Body of pancreas (tissue), 4 donors: ENCODE measurements at regions not wholly inside any gene's neighbourhood (a gene's known extent, or its start where the extent isn't known, plus 50 kb on each side); places are given as distances from the start of the nearest gene placed in this dataset.
A peak's percentile ranks its signal among the peaks of the same experiment; 100 is the strongest.

Source experiments
- ATAC-seq: fragments of 150-250 bp; one replicate; pipeline ENCODE4 v1.9.1; 2016
- DNase-seq, 4 donors: peaks; one replicate each; pipeline ENCODE4 v3.0.0-alpha.2; 2019
- H3K27ac ChIP-seq, 4 donors: fragments of 200-600 bp; sonication (generic); 1 replicate in 3 of 4; 2 replicates in 1 of 4; pipeline versions ENCODE4 v1.5.1 to v1.6.1; 2016 to 2019; ENCODE audit warnings: mild to moderate bottlenecking in 1 of 4, mixed read lengths in 1 of 4, moderate library complexity in 1 of 4
- H3K27me3 ChIP-seq, 2 donors: fragments of 200-600 bp; sonication (generic); one replicate each; pipeline ENCODE4 v1.6.0; 2016; ENCODE audit warnings: mild to moderate bottlenecking in 1 of 2
- H3K36me3 ChIP-seq, 2 donors: fragments of 200-600 bp; sonication (generic); replicated peaks in 1 of 2; 2 replicates each; pipeline ENCODE4 v1.5.1; 2016; ENCODE audit warnings: low read depth in 2 of 2; ENCODE audit not compliant: insufficient read depth in 1 of 2
- H3K4me1 ChIP-seq: fragments of 200-600 bp; sonication (generic); one replicate; pipeline ENCODE4 v1.6.0; 2016
- H3K4me3 ChIP-seq, 2 donors: fragments of 200-600 bp; sonication (generic); 1 replicate in 1 of 2; 2 replicates in 1 of 2; pipeline ENCODE4 v1.5.1; 2016 to 2019
- H3K9me3 ChIP-seq, 3 donors: fragments of 200-600 bp; sonication (generic); 1 replicate in 2 of 3; 2 replicates in 1 of 3; pipeline ENCODE4 v1.5.1; 2016
- POLR2A ChIP-seq, 3 donors: fragments of 450-650 bp; IDR thresholded peaks; one replicate each; pipeline ENCODE4 v1.6.1; 2016; ENCODE audit warnings: antibody characterized with exemption in 3 of 3, mild to moderate bottlenecking in 2 of 3
- WGBS, 2 donors: methylation state at CpG; one replicate each; pipeline ENCODE4 v1.1.5; 2017; 5-methylcytosine and 5-hydroxymethylcytosine counted together
- intact Hi-C: fragments of 100-400 bp; cut with DNase I; formaldehyde crosslinking; loops from one replicate; pipeline ENCODE4 v1.15.1; 2023
- TF ChIP-seq, protein P1 (sequence below), 7 experiments: fragments of 450-650 bp in 4 of 7; fragments of 200-600 bp in 3 of 7; sonication (generic) in 3 of 7; IDR thresholded peaks; one replicate each; pipeline ENCODE4 v1.5.1; 2016 to 2019; ENCODE audit warnings: antibody characterized with exemption in 7 of 7

DNA sequence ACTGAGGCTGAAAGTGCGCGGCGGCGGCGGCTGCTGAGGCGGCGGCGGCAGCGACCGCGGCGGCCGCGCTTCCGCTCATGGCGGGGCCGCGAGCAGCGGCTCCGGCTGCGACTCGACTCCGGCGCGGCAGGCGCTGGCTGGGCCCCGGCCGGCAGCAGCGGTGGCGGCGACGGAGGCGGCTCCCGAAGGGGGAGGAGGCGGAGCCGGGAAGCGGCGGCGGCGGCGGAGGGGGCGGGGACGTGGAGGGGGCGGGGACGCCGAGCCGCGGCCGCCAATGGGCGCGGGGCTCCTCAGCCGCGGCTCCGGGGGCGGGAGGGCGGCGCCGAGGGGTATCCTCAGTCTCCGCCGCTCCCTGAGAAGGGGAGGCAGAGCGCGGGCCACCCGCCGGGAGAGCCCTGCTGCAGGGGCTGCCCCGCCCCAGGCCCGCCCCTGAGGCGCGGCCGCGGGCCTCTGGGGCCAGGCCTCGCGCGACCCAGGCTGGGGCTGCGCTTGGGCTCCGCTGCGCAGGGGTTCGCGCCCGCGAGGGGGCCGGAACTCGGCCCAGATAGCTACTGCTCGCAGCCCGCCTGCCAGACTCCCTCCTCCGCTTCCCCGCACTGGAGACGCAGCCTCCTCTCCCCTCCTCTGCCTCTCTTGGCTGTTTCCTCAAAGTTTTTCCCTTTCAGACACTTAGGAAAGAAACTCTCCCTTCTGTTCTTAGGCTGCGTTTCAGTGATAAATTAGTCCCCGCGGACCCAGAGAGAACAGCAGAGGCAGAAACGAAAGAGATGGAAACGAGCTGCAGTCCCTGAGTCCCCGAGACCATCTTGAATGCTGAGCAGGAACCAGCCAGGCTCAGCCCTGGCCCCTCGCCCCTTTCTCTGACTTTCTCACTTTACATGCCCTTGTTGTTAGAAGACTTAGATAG lies 85.0 kb upstream of the MELK start:
- Histone ChIP-seq H3K27ac (peak overlapping the region; percentile 83 to 88 (median 86)), H3K4me3 (peak overlapping the region in 1 of 2 donors; percentile 19), H3K36me3 (no peaks in the 10 kb centered on the region), H3K27me3 (no peaks in the 10 kb centered on the region), H3K9me3 (no peaks in the 10 kb centered on the region), H3K4me1 (peaks cover 21% of the 10 kb centered on the region)
- WGBS, 2 donors = 0 to 1% methylated on average over 20 to 57 of the region's 94 CpGs
- ATAC-seq (peak; percentile 95), DNase-seq (peak; percentile 91 to 94 (median 94))
- intact Hi-C loops = no loop called here
- TF ChIP-seq, protein P1, sequence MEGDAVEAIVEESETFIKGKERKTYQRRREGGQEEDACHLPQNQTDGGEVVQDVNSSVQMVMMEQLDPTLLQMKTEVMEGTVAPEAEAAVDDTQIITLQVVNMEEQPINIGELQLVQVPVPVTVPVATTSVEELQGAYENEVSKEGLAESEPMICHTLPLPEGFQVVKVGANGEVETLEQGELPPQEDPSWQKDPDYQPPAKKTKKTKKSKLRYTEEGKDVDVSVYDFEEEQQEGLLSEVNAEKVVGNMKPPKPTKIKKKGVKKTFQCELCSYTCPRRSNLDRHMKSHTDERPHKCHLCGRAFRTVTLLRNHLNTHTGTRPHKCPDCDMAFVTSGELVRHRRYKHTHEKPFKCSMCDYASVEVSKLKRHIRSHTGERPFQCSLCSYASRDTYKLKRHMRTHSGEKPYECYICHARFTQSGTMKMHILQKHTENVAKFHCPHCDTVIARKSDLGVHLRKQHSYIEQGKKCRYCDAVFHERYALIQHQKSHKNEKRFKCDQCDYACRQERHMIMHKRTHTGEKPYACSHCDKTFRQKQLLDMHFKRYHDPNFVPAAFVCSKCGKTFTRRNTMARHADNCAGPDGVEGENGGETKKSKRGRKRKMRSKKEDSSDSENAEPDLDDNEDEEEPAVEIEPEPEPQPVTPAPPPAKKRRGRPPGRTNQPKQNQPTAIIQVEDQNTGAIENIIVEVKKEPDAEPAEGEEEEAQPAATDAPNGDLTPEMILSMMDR (IDR thresholded peaks at IDR 0.05) = peak in 4 of 7 experiments; percentile 40 to 48 (median 45)
- peak; percentile 81 to 88 (median 88) for TF ChIP-seq POLR2A (IDR thresholded peaks at IDR 0.05)

DNA sequence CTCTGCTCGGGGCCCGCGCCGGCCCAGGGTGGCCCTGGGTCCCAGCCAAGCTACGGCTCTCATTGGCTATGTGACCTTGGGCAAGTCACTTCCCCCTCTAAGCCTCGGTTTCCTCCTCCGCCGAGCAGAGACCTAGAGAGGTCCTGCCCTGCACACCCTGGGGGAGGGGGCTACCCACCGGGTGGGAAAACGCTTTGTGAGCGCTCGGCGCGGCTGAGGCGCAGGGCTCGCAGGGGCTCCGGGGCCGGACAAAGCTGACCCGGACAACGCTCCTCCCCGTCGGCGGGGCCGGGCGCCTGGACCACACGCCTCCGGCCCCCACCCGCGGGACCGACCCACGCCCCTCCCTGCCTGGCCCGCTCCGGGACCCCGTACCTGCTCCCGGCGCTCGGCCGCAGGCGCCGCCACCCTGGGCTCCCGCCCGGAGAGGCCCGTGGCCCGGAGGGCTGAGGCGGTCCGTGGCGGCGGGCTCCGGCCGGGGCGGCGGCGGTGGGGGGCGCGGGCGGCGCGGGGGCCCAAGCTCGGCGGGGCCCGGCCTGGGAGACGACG lies 85.7 kb upstream of the MELK start:
- Histone ChIP-seq H3K4me1 (peaks cover 21% of the 10 kb centered on the region), H3K9me3 (no peaks in the 10 kb centered on the region), H3K27me3 (no peaks in the 10 kb centered on the region), H3K27ac (peak overlapping the region; percentile 83 to 88 (median 85)), H3K36me3 (no peaks in the 10 kb centered on the region), H3K4me3 (peak overlapping the region; percentile 90 to 97)
- TF ChIP-seq, protein P1 (IDR thresholded peaks at IDR 0.05) = no peak
- peak in 2 of 3 donors; percentile 37 to 39 for TF ChIP-seq POLR2A (IDR thresholded peaks at IDR 0.05)
- 0 to 1% methylated on average over 3 to 35 of the region's 63 CpGs for WGBS, 2 donors
- intact Hi-C loops = no loop called here
- DNase-seq (peak; percentile 53 to 66 (median 62)), ATAC-seq (peak; percentile 29)

DNA sequence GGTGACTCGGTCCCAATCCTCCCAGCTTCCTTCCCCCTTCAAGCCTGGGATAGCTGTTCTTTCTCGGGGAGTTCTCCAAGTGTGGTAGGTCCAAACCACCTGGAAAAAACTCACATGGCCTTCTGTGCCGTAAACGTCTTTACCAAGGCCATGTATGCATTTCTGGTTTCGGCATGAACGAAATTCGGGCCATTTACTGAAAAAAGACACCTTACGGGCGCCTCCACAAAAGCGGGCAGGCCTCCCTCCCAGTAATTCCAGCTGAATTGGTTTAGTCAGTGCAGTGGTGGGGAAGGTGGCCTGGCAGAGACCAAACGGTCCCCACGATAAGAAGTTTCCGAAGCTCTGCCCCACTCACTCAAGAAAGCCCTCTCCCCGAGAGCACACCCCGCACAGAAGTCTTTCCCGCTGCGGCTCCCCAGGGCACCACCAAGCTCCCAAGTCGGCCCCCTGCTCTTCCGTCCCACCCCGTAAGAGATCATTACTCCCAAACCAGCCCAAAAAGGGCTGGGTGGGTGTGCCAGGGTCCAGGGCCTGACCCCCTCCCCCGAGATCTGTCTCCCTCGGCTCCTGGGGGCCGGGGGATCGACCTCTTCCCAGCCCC lies 86.3 kb upstream of the MELK start:
- TF ChIP-seq, protein P1 (IDR thresholded peaks at IDR 0.05) = no peak
- TF ChIP-seq POLR2A (IDR thresholded peaks at IDR 0.05) = peak in 2 of 3 donors; percentile 18 to 46
- H3K27me3 ChIP-seq = no peaks in the 10 kb centered on the region
- intact Hi-C loops = no loop called here
- peak overlapping the region; percentile 83 to 88 (median 85) for H3K27ac ChIP-seq
- ATAC-seq (no peak), DNase-seq (peak; percentile 13 to 35 (median 24))
- peaks cover 21% of the 10 kb centered on the region for H3K4me1 ChIP-seq
- no peaks in the 10 kb centered on the region for H3K9me3 ChIP-seq
- WGBS, 2 donors = 0 to 1% methylated on average over 20 to 21 of the region's 24 CpGs
- no peaks in the 10 kb centered on the region for H3K36me3 ChIP-seq
- H3K4me3 ChIP-seq = peak overlapping the region; percentile 90 to 97

DNA sequence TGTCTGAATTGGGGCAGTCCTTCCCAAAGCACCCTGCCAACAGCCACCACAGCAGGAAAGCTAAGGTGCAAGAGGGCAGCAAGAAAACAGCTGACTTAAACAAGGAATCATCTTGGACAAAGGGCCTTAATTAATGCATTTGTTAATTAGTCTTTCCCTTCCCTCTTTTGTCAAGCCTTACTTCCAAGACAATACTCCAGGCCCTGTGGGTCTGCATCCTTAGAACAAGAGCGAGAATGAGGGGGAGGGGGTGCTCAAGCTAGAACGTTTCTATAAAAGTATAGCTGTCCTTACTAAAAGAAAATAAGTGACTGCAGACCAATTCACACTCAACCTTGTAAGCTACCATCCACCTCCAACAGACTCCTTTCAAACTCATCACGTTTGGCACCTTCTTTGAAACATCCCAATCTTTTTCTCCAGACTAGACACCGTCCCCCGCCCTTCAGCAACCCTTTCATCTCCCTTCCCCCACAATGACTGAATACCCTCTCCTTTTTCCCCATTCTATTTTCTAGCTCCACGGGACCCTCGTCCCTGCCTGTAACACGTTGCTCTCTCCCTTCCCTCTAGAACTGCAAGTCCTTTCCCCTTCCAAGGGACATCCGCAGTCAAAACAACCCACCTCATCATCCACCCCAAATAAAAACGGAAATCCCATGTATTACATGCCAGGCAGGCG lies 85.7 kb upstream of the RNF38 start:
- intact Hi-C loops = no loop called here
- TF ChIP-seq, protein P1 (IDR thresholded peaks at IDR 0.05) = no peak
- TF ChIP-seq POLR2A (IDR thresholded peaks at IDR 0.05) = no peak
- DNase-seq = no peak
- H3K27ac ChIP-seq = peak overlapping the region in 3 of 4 donors; percentile 83 to 88 (median 87)
- peaks cover 21% of the 10 kb centered on the region for H3K4me1 ChIP-seq
- 14 to 18% methylated on average over 11 of the region's 11 CpGs for WGBS, 2 donors
- no peaks in the 10 kb centered on the region for H3K27me3 ChIP-seq
- no peaks in the 10 kb centered on the region for H3K36me3 ChIP-seq
- ATAC-seq = no peak
- no peaks in the 10 kb centered on the region for H3K9me3 ChIP-seq
- H3K4me3 ChIP-seq = peak overlapping the region in 1 of 2 donors; percentile 97
